GM12892 (cell line): ENCODE measurements at regions not wholly inside any gene's neighbourhood (a gene's known extent, or its start where the extent isn't known, plus 50 kb on each side); places are given as distances from the start of the nearest gene placed in this dataset.

Source experiments
- POLR2A ChIP-seq: IDR thresholded peaks from 2 replicates; pipeline ENCODE4 v1.6.1; 2011; ENCODE audit warnings: low read depth, low read length, control low read depth
- POLR2AphosphoS5 ChIP-seq: IDR thresholded peaks from 2 replicates; pipeline ENCODE4 v1.6.1; 2011; ENCODE audit warnings: low read depth, low read length, control low read depth

DNA sequence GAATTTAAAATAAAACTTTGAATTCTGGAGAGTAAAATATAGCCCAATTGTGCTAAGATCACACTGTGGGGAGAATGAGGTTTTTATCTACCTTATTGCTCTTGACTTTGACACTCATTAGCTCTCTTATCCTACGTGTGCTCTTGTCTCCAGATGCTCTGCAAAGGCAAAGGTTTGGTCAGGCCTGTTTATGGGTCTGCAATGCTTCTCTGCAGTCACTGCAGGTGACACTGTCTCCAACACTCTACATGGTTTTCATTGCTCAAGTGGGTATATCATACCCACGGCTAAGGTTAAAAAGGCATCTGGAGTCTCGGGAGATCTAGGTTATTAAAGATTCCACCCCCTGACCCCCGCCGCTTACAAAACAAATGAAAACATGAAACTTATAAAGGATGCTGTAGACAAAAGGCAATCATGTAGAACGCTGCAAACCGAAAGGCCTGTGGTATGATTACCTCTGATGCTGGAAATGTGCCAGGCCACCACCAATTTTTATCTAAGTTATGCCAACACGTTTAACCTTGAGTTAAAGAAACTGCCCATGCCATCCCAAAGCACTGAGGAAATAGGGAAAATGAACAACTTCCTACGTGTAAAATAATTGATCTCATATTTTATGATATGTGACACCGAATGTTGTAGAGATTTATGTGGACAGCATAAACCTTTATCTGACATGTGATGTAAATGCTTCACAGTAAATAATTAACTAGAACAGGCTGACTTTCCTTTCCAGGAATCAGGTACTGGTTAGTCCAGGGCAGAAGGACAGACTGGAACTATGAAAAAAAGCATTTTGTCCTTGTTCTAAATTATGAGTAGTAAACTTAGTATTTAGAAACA, 238.2 kb upstream of the NOX3 start:
- no peak for TF ChIP-seq POLR2AphosphoS5
- no peak for TF ChIP-seq POLR2A
